MCF 10A (cell line): ENCODE measurements at regions not wholly inside any gene's neighbourhood (a gene's known extent, or its start where the extent isn't known, plus 50 kb on each side); places are given as distances from the start of the nearest gene placed in this dataset.

Source experiments
- BruUV-seq: library from RNA; stranded (reverse); fragments of 400-500 nt; replicated peaks from 2 replicates; lab custom pipeline; 2021; lab: Mats Ljungman, UMichigan
- CTCF ChIA-PET: fragments of 300-600 bp; sonication (Branson Sonifier 250); formaldehyde crosslinking; extraction: SDS; loops from one replicate; lab custom pipeline; 2021; ENCODE audit warnings: antibody characterized with exemption, inconsistent platforms; lab: Yijun Ruan, JAX
- POLR2A ChIA-PET: fragments of 300-600, 350-650 bp; sonication (Branson Sonifier 250); formaldehyde crosslinking; extraction: SDS; loops from one replicate; lab custom pipeline; 2020; ENCODE audit warnings: antibody characterized with exemption, inconsistent platforms; lab: Yijun Ruan, JAX
- DNase-seq: peaks from one replicate; pipeline ENCODE4 v3.0.0-alpha.2; 2018; ENCODE audit not compliant: unreplicated experiment
- H3K27ac Mint-ChIP-seq: one replicate; pipeline ENCODE4 v1.8.0; 2022; ENCODE audit warnings: mild to moderate bottlenecking, low read depth, mixed read lengths; ENCODE audit not compliant: unreplicated experiment
- H3K27me3 Mint-ChIP-seq: one replicate; pipeline ENCODE4 v1.8.0; 2022; ENCODE audit warnings: mixed read lengths; ENCODE audit not compliant: insufficient read depth, unreplicated experiment
- H3K36me3 Mint-ChIP-seq: one replicate; pipeline ENCODE4 v1.8.0; 2022; ENCODE audit warnings: mild to moderate bottlenecking, moderate library complexity, mixed read lengths; ENCODE audit not compliant: insufficient read depth, unreplicated experiment
- H3K4me1 Mint-ChIP-seq: one replicate; pipeline ENCODE4 v1.8.0; 2022; ENCODE audit warnings: mixed read lengths; ENCODE audit not compliant: insufficient read depth, unreplicated experiment
- H3K4me3 Mint-ChIP-seq: one replicate; pipeline ENCODE4 v1.8.0; 2022; ENCODE audit warnings: mild to moderate bottlenecking, moderate library complexity, mixed read lengths; ENCODE audit not compliant: unreplicated experiment
- H3K9me3 Mint-ChIP-seq: one replicate; pipeline ENCODE4 v1.8.0; 2022; ENCODE audit warnings: mixed read lengths; ENCODE audit not compliant: unreplicated experiment
- CTCF ChIP-seq: fragments of 200-600 bp; IDR thresholded peaks from one replicate; pipeline ENCODE4 v1.8.0; 2022; ENCODE audit warnings: antibody characterized with exemption, mild to moderate bottlenecking; ENCODE audit not compliant: unreplicated experiment
- intact Hi-C: fragments of 100-400 bp; cut with micrococcal nuclease; formaldehyde crosslinking; loops from 2 replicates; pipeline ENCODE4 v1.14.1; 2022

GRCh38 chr16:65525707-65526106 lies 403.8 kb upstream of the CDH11 start:
- Mint-ChIP-seq H3K9me3 (peaks cover 35% of the 10 kb centered on the region), H3K27ac (no peak overlapping the region), H3K4me3 (no peak overlapping the region), H3K4me1 (no peaks in the 10 kb centered on the region), H3K27me3 (no peaks in the 10 kb centered on the region), H3K36me3 (no peaks in the 10 kb centered on the region)
- no TSS peak for BruUV-seq
- intact Hi-C loops: no loop called here
- CTCF ChIA-PET: no interaction called here
- TF ChIP-seq CTCF: no peak
- POLR2A ChIA-PET: no interaction called here
- DNase-seq: no peak

- DNase-seq: no peak
- TF ChIP-seq CTCF: no peak
- H3K36me3 Mint-ChIP-seq: no peaks in the 10 kb centered on the region
- H3K9me3 Mint-ChIP-seq: peaks cover 34% of the 10 kb centered on the region
- H3K27me3 Mint-ChIP-seq: no peaks in the 10 kb centered on the region
- POLR2A ChIA-PET: no interaction called here
- intact Hi-C loops: no loop called here
- no TSS peak for BruUV-seq
- no peak overlapping the region for H3K4me3 Mint-ChIP-seq
- CTCF ChIA-PET: no interaction called here
- no peak overlapping the region for H3K27ac Mint-ChIP-seq
- H3K4me1 Mint-ChIP-seq: no peaks in the 10 kb centered on the region
Observed at GRCh38 chr16:65524997-65525396, 403.1 kb upstream of the CDH11 start.

GRCh38 chr16:65524231-65524630 lies 402.4 kb upstream of the CDH11 start:
- Mint-ChIP-seq H3K27me3 (no peaks in the 10 kb centered on the region), H3K36me3 (no peaks in the 10 kb centered on the region), H3K4me1 (no peaks in the 10 kb centered on the region), H3K4me3 (no peak overlapping the region), H3K9me3 (peaks cover 40% of the 10 kb centered on the region), H3K27ac (no peak overlapping the region)
- intact Hi-C loops: no loop called here
- no peak for TF ChIP-seq CTCF
- ChIA-PET POLR2A (no interaction called here), CTCF (no interaction called here)
- no TSS peak for BruUV-seq
- no peak for DNase-seq

- ChIA-PET POLR2A (no interaction called here), CTCF (no interaction called here)
- intact Hi-C loops: no loop called here
- H3K27ac Mint-ChIP-seq: no peak overlapping the region
- H3K4me1 Mint-ChIP-seq: no peaks in the 10 kb centered on the region
- no peak for DNase-seq
- no TSS peak for BruUV-seq
- H3K36me3 Mint-ChIP-seq: no peaks in the 10 kb centered on the region
- peaks cover 37% of the 10 kb centered on the region for H3K9me3 Mint-ChIP-seq
- no peaks in the 10 kb centered on the region for H3K27me3 Mint-ChIP-seq
- no peak overlapping the region for H3K4me3 Mint-ChIP-seq
- no peak for TF ChIP-seq CTCF
Observed at GRCh38 chr16:65523283-65523944, 401.6 kb upstream of the CDH11 start.
